Tibial nerve (tissue), 4 donors: ENCODE measurements at regions not wholly inside any gene's neighbourhood (a gene's known extent, or its start where the extent isn't known, plus 50 kb on each side); places are given as distances from the start of the nearest gene placed in this dataset.

ENCODE experiments used
- DNase-seq, 2 donors: peaks; one replicate each; pipeline ENCODE4 v3.0.0-alpha.2; 2019; ENCODE audit warnings: low spot score in 2 of 2
- H3K27ac ChIP-seq, 4 donors: fragments of 200-600 bp; sonication (generic) in 3 of 4; one replicate each; pipeline ENCODE4 v1.5.1; 2017 to 2019; ENCODE audit warnings: mild to moderate bottlenecking in 1 of 4
- H3K27me3 ChIP-seq, 2 donors: fragments of 200-600 bp; sonication (generic) in 1 of 2; one replicate each; pipeline versions ENCODE4 v1.5.1 to v1.6.0; 2017 to 2019
- H3K36me3 ChIP-seq, 3 donors: fragments of 200-600 bp; sonication (generic); one replicate each; pipeline ENCODE4 v1.5.1; 2018 to 2019
- H3K4me1 ChIP-seq, 4 donors: fragments of 200-600 bp; sonication (generic) in 3 of 4; one replicate each; pipeline ENCODE4 v1.5.1; 2017 to 2019
- H3K4me3 ChIP-seq, 4 donors: fragments of 200-600 bp; sonication (generic) in 3 of 4; one replicate each; pipeline ENCODE4 v1.5.1; 2017 to 2019; ENCODE audit warnings: mild to moderate bottlenecking in 1 of 4, moderate library complexity in 1 of 4
- H3K9me3 ChIP-seq, 4 donors: fragments of 200-600 bp; sonication (generic) in 3 of 4; one replicate each; pipeline ENCODE4 v1.5.1; 2017 to 2019
- EP300 ChIP-seq, 2 donors: sonication (generic); formaldehyde crosslinking; IDR thresholded peaks; one replicate each; pipeline ENCODE4 v1.6.1; 2017; ENCODE audit warnings: antibody characterized with exemption in 2 of 2, mild to moderate bottlenecking in 1 of 2
- POLR2A ChIP-seq, 2 donors: fragments of 450-650 bp; IDR thresholded peaks; one replicate each; pipeline ENCODE4 v1.6.1; 2017; ENCODE audit warnings: antibody characterized with exemption in 2 of 2, mild to moderate bottlenecking in 2 of 2, moderate library complexity in 2 of 2
- WGBS, 2 donors: methylation state at CpG; one replicate each; pipeline ENCODE4 v1.1.5; 2018; 5-methylcytosine and 5-hydroxymethylcytosine counted together
- TF ChIP-seq, protein P1 (sequence below), 5 experiments: fragments of 200-600 bp in 3 of 5; fragments of 450-650 bp in 2 of 5; sonication (generic) in 3 of 5; IDR thresholded peaks; one replicate each; pipeline ENCODE4 v1.5.1; 2016 to 2019; ENCODE audit warnings: antibody characterized with exemption in 5 of 5, mild to moderate bottlenecking in 3 of 5, moderate library complexity in 2 of 5

DNA sequence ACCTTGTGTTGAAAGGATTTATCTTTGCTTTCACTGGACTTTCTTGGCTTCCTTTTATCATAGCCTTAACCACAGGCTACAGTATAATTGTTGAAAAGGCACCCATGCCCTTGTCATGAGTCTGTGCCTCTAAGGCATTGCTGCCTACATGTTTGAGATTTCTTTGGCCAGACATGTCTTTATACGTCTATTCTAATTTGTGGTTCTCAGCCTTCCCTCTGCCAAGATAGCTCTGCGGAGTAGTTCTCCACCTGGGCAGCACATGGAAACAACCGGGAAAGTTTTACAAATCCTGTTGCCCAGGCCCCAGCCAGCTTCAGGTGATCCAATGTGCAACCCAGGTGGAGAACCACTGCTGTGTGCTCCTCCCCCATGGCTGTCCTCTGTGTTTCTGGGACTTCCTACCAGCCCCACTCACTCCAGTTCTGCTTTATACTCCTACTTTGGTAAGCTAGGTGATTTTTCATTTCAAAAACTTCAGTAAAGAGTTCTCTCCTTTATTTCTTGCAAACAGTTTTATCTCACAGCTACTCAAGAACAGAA lies 159.6 kb upstream of the MYLIP start:
- Histone ChIP-seq H3K36me3 (no peaks in the 10 kb centered on the region), H3K4me1 (no peaks in the 10 kb centered on the region), H3K4me3 (no peak overlapping the region), H3K27me3 (no peaks in the 10 kb centered on the region), H3K27ac (no peak overlapping the region), H3K9me3 (peaks cover 0 to 16% (median 2%) of the 10 kb centered on the region in 4 donors)
- no peak for TF ChIP-seq EP300 (IDR thresholded peaks at IDR 0.05)
- TF ChIP-seq POLR2A (IDR thresholded peaks at IDR 0.05), result no peak
- TF ChIP-seq, protein P1, sequence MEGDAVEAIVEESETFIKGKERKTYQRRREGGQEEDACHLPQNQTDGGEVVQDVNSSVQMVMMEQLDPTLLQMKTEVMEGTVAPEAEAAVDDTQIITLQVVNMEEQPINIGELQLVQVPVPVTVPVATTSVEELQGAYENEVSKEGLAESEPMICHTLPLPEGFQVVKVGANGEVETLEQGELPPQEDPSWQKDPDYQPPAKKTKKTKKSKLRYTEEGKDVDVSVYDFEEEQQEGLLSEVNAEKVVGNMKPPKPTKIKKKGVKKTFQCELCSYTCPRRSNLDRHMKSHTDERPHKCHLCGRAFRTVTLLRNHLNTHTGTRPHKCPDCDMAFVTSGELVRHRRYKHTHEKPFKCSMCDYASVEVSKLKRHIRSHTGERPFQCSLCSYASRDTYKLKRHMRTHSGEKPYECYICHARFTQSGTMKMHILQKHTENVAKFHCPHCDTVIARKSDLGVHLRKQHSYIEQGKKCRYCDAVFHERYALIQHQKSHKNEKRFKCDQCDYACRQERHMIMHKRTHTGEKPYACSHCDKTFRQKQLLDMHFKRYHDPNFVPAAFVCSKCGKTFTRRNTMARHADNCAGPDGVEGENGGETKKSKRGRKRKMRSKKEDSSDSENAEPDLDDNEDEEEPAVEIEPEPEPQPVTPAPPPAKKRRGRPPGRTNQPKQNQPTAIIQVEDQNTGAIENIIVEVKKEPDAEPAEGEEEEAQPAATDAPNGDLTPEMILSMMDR (IDR thresholded peaks at IDR 0.05), result no peak
- DNase-seq, result no peak
- 88 to 97% methylated on average over 3 of the region's 3 CpGs for WGBS, 2 donors

DNA sequence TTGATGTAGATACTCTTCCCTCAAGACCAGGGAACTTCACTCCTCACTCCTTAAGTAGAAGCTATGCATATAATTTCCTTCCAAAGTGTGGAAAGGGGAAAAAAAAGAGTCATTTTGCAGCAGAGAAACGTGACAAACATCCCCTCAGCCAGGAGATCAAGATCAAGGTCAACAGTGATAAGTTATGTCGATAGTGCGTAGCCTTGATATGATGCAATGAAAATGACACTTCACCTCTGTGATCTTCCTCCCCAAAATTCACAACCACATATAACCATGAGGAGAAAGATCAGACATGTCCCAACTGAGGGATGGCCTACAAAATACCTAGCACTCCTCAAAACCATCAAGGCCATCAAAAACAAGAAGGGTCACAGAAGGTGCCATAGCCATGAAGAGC lies 160.4 kb upstream of the MYLIP start:
- Histone ChIP-seq H3K27ac (no peak overlapping the region), H3K4me3 (no peak overlapping the region)
- WGBS, 2 donors, result 64 to 67% methylated on average over 3 of the region's 3 CpGs

DNA sequence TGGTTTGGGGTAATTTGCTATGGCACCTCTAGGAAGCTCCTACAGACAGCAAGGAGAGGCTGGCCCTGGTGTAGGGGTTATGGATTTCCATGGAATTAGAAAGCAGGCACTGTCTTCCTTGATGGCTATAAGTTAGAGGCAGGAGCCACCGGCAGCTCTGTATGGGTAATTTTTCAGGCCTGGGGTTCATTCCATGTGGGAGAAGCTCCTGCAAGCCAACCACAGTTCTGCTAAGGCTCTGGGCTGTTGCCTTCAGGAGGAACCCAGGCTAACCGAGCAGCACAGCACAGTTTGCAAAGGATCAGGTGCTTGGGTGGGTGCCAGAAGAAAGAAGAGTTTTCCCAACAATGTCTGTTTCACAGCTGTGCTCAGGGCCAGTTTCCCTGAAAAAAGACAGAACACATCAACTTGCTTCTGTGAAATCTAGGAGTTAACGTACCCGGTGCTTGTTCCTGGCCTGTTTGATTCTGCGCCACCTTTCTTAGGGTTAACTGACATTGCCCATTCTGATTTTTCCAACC lies 162.8 kb upstream of the MYLIP start:
- no peak overlapping the region for H3K4me3 ChIP-seq
- TF ChIP-seq, protein P1 (IDR thresholded peaks at IDR 0.05), result no peak
- no peak for TF ChIP-seq EP300 (IDR thresholded peaks at IDR 0.05)
- TF ChIP-seq POLR2A (IDR thresholded peaks at IDR 0.05), result no peak
- H3K9me3 ChIP-seq, result no peaks in the 10 kb centered on the region
- no peaks in the 10 kb centered on the region for H3K36me3 ChIP-seq
- no peak for DNase-seq
- no peaks in the 10 kb centered on the region for H3K27me3 ChIP-seq
- peaks cover 0 to 7% (median 0%) of the 10 kb centered on the region in 4 donors for H3K4me1 ChIP-seq
- 76 to 82% methylated on average over 4 to 5 of the region's 5 CpGs for WGBS, 2 donors
- H3K27ac ChIP-seq, result no peak overlapping the region

More for the DNA sequence above, 160.4 kb upstream of the MYLIP start:
- DNase-seq, result no peak
- H3K9me3 ChIP-seq, result peaks cover 0 to 10% (median under 1%) of the 10 kb centered on the region in 4 donors
- TF ChIP-seq POLR2A (IDR thresholded peaks at IDR 0.05) (no peak), EP300 (IDR thresholded peaks at IDR 0.05) (no peak)
- TF ChIP-seq, protein P1 (IDR thresholded peaks at IDR 0.05), result no peak
- H3K36me3 ChIP-seq, result no peaks in the 10 kb centered on the region
- no peaks in the 10 kb centered on the region for H3K4me1 ChIP-seq
- no peaks in the 10 kb centered on the region for H3K27me3 ChIP-seq

DNA sequence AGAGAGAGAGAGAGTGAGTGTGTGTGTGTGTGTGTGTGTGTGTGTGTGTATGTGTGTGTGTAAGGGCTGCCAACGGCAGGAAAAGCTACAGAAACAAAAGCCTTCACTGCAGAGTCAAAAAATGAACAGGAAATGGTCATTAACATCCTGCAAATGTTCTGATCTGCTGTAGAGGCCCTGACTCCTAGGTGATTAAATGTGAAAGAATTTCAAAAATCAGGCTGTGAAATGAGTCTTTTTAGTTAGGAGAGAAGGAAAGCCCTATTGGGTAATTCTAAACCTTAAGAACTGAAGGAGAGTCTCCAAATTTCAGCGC lies 166.5 kb upstream of the MYLIP start:
- no peak for DNase-seq
- Histone ChIP-seq H3K4me1 (peaks cover 0 to 7% (median 0%) of the 10 kb centered on the region in 4 donors), H3K9me3 (no peaks in the 10 kb centered on the region), H3K4me3 (no peak overlapping the region), H3K27me3 (no peaks in the 10 kb centered on the region), H3K36me3 (no peaks in the 10 kb centered on the region), H3K27ac (no peak overlapping the region)
- 43 to 50% methylated on average over 2 of the region's 2 CpGs for WGBS, 2 donors
- no peak for TF ChIP-seq POLR2A (IDR thresholded peaks at IDR 0.05)
- TF ChIP-seq, protein P1 (IDR thresholded peaks at IDR 0.05), result no peak
- TF ChIP-seq EP300 (IDR thresholded peaks at IDR 0.05), result no peak

DNA sequence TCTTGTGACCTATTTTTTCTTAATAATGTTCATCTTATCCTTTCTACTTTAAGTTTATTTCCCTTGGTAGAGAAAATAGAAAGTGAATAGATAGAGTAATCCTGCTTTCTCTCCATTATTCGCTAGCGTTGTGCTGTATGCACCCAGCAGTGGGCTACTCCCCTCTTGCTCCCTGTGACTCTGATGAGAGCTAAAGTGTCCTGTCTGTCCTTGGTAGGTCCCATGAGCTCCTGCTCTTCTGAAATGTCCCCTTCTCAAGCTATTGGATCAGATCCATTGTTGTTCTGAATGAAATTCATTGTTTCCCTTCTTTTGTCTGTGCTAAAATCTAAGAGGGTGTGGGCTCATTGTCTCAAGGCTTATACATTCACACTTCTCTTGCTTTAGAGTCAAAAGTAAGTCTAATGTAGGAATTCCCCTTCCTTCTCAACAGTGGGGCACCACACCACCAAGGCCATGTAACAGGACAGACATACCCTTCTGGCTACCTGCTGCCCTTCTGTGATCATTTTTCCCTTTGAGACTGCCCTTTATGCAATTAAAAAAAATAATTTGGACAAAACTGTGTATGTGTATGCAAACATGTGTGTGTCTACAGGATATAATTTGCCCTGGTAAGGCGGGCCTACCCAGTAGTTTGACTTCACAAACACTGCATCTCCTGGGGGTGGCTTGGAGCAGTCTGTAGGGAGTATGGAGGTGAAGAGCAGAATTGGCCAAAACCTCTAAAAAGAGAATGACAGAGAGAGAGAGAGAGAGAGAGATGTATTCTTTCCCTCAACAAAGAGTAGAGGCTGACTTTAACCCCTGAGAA lies 167.0 kb upstream of the MYLIP start:
- H3K27ac ChIP-seq, result no peak overlapping the region
- 91% methylated on average over 3 of the region's 3 CpGs for WGBS, 2 donors
- DNase-seq, result no peak
- H3K4me3 ChIP-seq, result no peak overlapping the region
- H3K4me1 ChIP-seq, result peaks cover 0 to 7% (median 0%) of the 10 kb centered on the region in 4 donors
- TF ChIP-seq POLR2A (IDR thresholded peaks at IDR 0.05) (no peak), EP300 (IDR thresholded peaks at IDR 0.05) (no peak)
- TF ChIP-seq, protein P1 (IDR thresholded peaks at IDR 0.05), result no peak
- no peaks in the 10 kb centered on the region for H3K36me3 ChIP-seq
- no peaks in the 10 kb centered on the region for H3K27me3 ChIP-seq
- H3K9me3 ChIP-seq, result no peaks in the 10 kb centered on the region
